Muscle layer of duodenum (tissue), 2 donors: ENCODE measurements at regions not wholly inside any gene's neighbourhood (a gene's known extent, or its start where the extent isn't known, plus 50 kb on each side); places are given as distances from the start of the nearest gene placed in this dataset.

Experiments
- H3K27ac ChIP-seq: one replicate; pipeline ENCODE4 v1.7.0; 2013; ENCODE audit warnings: mild to moderate bottlenecking, low read length
- H3K27me3 ChIP-seq: one replicate; pipeline ENCODE4 v1.7.0; 2013; ENCODE audit warnings: low read depth, mild to moderate bottlenecking, control low read depth, low read length
- H3K36me3 ChIP-seq, 2 donors: one replicate each; pipeline ENCODE4 v1.7.0; 2013; ENCODE audit warnings: low read length in 2 of 2, control low read depth in 1 of 2, mild to moderate bottlenecking in 1 of 2; ENCODE audit not compliant: insufficient read depth in 2 of 2, control insufficient read depth in 1 of 2
- H3K4me1 ChIP-seq, 2 donors: one replicate each; pipeline ENCODE4 v1.7.0; 2013; ENCODE audit warnings: low read length in 2 of 2, mild to moderate bottlenecking in 2 of 2, control low read depth in 1 of 2, moderate library complexity in 1 of 2; ENCODE audit not compliant: insufficient read depth in 2 of 2, control insufficient read depth in 1 of 2
- H3K4me3 ChIP-seq, 2 donors: one replicate each; pipeline ENCODE4 v1.7.0; 2013; ENCODE audit warnings: low read length in 2 of 2, low read depth in 1 of 2, mild to moderate bottlenecking in 1 of 2
- H3K9me3 ChIP-seq, 2 donors: one replicate each; pipeline ENCODE4 v1.7.0; 2013; ENCODE audit warnings: low read length in 2 of 2, control low read depth in 1 of 2, mild to moderate bottlenecking in 1 of 2; ENCODE audit not compliant: control insufficient read depth in 1 of 2
- donor health status: healthy.

DNA sequence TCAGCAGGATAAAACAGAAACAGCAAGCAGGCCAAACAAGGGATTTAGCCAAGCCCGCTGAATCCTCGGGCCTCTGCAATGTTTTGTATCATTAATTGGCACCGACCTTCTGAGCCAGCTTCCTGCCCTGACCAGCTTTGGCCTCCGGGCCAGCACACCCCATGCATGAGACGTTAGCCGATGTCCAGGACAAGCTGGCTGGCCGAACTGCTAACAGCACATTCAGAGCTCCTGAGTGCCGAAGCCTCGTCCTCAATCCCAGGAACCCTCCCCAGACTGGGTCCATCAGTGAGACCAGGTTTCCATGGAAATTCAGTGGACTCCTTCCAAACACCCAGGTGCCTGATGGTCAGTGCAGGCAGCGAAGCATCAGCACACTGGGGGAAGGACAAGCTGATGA, 134.3 kb upstream of the PFKP start:
- no peaks in the 10 kb centered on the region for H3K36me3 ChIP-seq
- no peaks in the 10 kb centered on the region for H3K9me3 ChIP-seq
- peaks cover 7% of the 10 kb centered on the region for H3K27me3 ChIP-seq
- H3K27ac ChIP-seq: no peak overlapping the region
- H3K4me1 ChIP-seq: no peaks in the 10 kb centered on the region
- H3K4me3 ChIP-seq: no peak overlapping the region

DNA sequence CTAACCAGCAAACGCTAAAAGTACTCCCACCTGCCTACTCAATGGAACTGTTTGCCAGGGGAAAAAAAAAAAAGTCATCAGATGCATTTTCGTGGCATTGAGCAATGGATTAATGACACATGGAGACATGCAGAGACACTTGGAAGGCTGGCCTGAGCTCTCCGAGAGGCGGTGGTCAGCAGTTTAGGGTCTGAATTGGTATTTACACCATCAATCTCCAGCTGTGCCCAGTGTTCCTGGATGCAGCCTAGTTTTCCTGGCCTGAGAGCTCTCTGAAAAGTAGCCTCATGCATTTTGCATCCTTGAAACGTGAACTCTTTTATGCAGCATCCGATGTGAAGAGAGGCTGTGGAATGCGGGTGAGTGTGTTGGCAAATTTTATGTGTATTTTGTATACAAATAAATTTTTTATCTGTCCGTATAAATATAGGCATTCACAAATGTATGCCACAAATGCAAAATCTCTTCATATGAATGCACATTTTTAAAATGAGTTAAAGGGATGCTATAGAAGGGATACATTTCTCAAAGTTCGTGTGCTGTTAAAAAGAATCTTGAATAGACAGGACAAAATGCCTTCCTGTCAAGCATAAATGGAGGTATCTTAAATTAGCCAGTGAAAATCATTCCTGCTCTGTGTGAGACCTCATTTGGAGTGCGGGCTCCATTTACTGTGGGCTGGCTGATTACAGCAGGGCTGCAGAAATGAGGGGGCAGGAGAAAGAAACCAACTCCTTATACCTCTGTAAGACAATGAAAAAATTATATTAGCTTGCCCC, 137.7 kb upstream of the PFKP start:
- Histone ChIP-seq H3K4me1 (no peaks in the 10 kb centered on the region), H3K27me3 (peaks cover 6% of the 10 kb centered on the region)

DNA sequence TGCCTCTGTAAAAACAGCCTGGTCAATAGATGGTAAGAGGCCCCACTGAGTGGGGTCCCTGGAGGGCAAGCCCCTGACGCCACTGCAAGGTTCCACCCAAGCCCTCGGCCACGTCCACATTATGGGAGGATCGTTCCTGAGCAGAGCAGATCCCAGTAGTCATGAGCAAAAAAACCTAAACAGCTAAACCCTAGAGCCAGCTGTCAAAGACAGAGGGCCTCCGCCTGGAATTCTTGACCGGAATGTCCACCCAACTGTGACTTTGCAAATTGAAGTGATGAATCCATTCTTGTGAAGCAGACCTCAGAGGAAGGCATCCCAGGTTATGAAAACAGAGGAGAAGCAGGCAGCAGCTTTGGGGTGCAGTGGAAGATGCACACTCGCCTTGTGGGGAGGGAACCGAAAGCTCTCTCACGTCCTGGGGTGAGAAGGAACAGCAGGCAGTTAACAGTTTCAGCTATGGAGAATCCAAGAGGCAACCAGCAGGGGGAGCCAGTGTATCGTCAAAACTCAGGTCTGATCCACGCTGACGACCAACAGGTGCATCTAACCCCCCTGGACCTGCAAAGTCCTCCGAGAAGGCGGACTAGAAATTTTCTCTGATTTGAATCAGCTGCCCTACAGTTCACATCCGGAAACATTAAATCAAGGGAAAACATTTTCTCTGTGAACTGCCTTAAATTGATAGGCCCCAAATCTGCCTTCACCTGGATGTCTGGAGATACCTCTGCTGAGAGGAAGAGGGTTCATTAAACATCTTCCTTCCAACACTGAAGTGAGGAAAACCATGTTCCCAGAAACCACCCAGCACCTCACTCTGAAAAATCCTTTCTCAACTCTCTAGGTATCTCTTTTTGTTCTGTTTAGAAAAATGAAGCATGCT, 139.1 kb upstream of the PFKP start:
- no peaks in the 10 kb centered on the region for H3K9me3 ChIP-seq
- H3K36me3 ChIP-seq: no peaks in the 10 kb centered on the region
- peaks cover 6% of the 10 kb centered on the region for H3K27me3 ChIP-seq
- H3K4me1 ChIP-seq: no peaks in the 10 kb centered on the region
- no peak overlapping the region for H3K27ac ChIP-seq
- H3K4me3 ChIP-seq: no peak overlapping the region

More for the DNA sequence above, 137.7 kb upstream of the PFKP start:
- H3K9me3 ChIP-seq: no peaks in the 10 kb centered on the region
- no peak overlapping the region for H3K4me3 ChIP-seq
- H3K27ac ChIP-seq: no peak overlapping the region
- H3K36me3 ChIP-seq: no peaks in the 10 kb centered on the region

DNA sequence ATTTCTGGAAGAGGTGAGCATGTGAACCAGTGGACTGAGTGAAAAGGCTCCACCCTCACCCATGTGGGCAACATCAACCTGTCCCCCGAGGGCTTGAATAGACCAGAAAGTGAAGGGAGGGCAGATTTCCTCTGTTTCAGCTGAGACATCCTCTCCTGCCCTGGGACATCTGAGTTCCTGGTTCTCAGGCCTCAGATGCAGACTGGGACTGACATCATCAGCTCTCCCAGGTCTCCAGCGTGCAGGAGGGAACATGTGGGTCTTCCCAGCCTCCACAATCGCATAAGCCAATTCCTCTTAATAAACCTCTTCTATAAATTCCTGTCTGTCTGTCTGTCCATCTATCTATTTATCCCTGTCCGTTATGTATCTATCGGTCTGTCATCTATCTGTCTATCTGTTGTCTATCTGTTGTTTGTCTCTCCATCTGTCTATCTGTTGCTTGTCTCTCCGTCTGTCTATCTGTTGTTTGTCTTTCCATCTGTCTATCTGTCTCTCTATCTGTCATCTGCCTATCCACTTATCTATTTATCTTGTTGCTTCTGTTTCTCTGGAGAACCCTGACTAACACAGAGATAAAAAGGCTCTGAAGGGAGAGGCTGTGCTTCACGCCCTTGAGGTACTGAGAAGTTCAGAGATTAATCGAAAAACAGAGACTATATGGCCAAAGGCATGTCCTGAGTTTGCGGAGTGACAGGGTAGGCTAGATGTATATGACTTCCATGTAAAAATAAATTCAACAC, 140.3 kb upstream of the PFKP start:
- no peaks in the 10 kb centered on the region for H3K36me3 ChIP-seq
- peaks cover 6% of the 10 kb centered on the region for H3K27me3 ChIP-seq
- H3K27ac ChIP-seq: no peak overlapping the region
- H3K4me3 ChIP-seq: no peak overlapping the region
- no peaks in the 10 kb centered on the region for H3K4me1 ChIP-seq
- no peaks in the 10 kb centered on the region for H3K9me3 ChIP-seq

DNA sequence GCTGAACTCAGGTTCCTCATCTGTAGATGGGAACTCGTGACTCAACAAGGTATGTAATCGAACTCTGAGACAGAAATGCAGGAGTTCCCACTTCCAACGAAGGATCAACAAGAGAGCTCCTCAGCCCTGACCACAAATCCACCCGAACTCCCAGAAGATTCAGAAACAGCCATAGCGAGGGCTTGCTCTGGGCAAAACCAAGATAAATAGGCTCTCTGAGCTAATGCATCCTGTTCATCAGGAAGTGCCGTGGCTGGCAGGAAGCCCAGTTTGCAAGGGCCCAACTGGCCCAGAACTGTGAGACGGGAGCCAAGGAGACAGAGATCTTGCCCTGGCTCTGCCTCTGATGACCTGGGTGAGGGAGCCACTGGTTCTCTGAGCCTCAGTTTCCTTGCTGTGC, 141.7 kb upstream of the PFKP start:
- Histone ChIP-seq H3K4me3 (no peak overlapping the region), H3K4me1 (peaks cover 0 to 3% of the 10 kb centered on the region in 2 donors), H3K36me3 (no peaks in the 10 kb centered on the region), H3K27me3 (peaks cover 6% of the 10 kb centered on the region), H3K9me3 (no peaks in the 10 kb centered on the region), H3K27ac (no peak overlapping the region)

DNA sequence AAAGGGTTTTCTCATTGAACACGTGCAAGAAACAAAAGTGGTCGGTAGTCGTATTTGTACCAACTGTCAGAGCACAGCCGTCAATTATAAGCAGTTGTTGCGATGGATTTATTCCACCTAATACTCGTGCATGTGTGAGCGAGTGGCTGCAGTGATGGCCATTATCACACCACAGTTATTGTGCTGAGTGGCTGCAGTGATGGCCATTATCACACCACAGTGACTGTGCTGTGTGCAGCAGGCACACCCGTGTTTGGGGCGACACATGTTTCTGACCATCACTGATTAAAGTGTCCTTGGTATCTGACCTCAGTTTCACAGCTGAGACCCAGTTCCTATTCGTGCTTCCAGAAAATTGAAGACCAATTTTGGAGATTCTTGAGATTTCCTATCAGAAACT, 142.9 kb upstream of the PFKP start:
- H3K4me1 ChIP-seq: peaks cover 0 to 5% of the 10 kb centered on the region in 2 donors
- H3K9me3 ChIP-seq: no peaks in the 10 kb centered on the region
- peaks cover 6% of the 10 kb centered on the region for H3K27me3 ChIP-seq
- no peaks in the 10 kb centered on the region for H3K36me3 ChIP-seq
- no peak overlapping the region for H3K27ac ChIP-seq
- no peak overlapping the region for H3K4me3 ChIP-seq

DNA sequence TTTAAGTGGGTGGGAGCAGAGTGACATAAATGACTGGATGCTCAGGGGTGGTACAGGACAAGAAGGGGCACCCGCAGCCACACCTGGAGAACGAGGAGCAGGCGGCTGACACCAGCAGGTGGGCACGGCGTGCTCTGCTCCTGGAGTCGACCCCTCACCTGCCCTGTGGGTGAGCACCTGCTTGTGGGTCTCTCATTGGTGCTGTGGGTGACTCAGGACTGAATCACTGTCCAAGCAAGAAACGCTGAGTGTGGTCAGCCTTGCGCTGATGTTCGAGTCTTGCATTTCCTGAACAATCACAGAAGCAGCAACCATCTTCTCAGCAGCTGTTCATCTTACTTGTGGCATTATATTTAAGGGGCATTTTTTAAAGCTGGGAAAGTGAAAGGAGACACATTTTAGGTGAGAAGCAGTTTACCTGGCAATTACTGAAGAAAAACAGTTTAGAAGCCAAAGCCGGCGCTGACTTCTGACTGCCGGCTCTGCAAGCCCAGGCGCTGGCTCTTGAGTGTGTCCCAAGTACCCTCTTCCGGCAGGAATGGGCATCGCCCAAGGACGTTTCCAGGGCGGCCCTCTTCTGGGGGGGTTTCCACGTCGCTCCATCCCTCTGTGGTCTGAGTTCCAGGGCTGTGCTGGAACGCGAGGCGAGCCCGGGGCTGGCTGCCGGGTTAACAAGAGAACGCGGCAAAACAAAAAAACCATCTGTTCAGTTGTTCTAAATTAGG, 145.2 kb upstream of the PFKP start:
- H3K4me3 ChIP-seq: no peak overlapping the region
- H3K27ac ChIP-seq: no peak overlapping the region
- H3K9me3 ChIP-seq: no peaks in the 10 kb centered on the region
- peaks cover 0 to 5% of the 10 kb centered on the region in 2 donors for H3K4me1 ChIP-seq
- no peaks in the 10 kb centered on the region for H3K36me3 ChIP-seq
- peaks cover 1% of the 10 kb centered on the region for H3K27me3 ChIP-seq

DNA sequence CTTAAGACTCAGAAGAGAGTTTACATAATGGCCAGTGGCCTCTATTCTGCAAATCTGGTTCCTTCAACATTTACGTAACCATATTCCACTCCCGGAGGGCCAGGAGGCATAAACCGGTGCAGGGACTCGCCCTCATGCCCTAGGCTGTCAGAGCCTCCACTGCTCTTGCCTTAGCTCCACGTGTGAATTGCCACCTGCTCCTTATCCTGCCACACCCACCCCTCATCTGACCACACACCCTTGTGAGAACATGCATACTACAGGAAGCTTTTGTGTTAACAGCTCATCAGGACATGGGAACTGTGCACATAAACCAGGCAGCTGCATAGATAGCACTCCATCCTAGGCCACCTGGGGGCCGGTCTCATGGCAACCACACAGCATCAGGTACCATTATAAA, 146.7 kb upstream of the PFKP start:
- Histone ChIP-seq H3K9me3 (no peaks in the 10 kb centered on the region), H3K4me1 (peaks cover 0 to 5% of the 10 kb centered on the region in 2 donors), H3K36me3 (no peaks in the 10 kb centered on the region)

DNA sequence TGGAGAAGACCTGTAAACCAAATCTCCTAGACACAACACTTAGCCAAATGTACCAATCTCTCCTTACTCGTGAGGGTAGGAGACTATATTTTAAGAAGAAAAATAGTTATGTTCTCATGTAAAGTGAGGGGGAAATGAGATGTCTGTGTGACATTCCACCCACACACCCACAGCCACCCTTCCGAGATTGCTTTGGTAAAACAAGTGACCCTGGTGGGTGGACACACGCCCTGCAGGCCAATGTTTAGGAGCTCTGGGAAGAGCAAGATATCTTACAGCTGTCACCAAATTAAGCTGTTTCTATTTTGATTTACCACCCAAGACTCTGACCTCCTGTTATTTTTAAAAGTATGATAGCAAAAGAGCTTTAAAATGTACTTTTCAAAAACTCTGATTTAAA, 147.2 kb upstream of the PFKP start:
- Histone ChIP-seq H3K27ac (no peak overlapping the region), H3K4me3 (no peak overlapping the region), H3K4me1 (peaks cover 0 to 5% of the 10 kb centered on the region in 2 donors), H3K27me3 (no peaks in the 10 kb centered on the region), H3K9me3 (no peaks in the 10 kb centered on the region), H3K36me3 (no peaks in the 10 kb centered on the region)

More for the DNA sequence above, 146.7 kb upstream of the PFKP start:
- H3K4me3 ChIP-seq: no peak overlapping the region
- H3K27me3 ChIP-seq: no peaks in the 10 kb centered on the region
- H3K27ac ChIP-seq: no peak overlapping the region

DNA sequence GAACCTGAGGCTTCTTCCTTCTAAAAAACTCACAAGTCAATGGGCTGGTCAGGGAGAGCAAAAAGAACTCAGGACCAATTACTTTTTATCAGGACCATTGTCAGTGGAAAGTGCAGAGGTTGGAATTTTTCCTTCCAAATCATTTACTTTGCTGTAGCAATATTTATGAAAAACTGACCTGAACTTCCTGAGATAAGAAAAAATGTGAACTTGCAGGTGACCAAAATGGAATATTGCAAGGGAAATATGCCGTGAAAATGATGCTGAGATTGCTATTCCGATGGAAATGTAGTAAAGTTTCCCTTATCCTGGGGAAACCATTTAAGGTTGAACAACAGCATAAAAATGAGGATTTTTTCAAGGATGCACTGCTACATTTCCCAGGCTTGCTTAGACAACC, 148.3 kb upstream of the PFKP start:
- H3K27ac ChIP-seq: no peak overlapping the region
- no peaks in the 10 kb centered on the region for H3K9me3 ChIP-seq
- H3K27me3 ChIP-seq: no peaks in the 10 kb centered on the region
- H3K4me1 ChIP-seq: peaks cover 0 to 5% of the 10 kb centered on the region in 2 donors
- no peaks in the 10 kb centered on the region for H3K36me3 ChIP-seq
- H3K4me3 ChIP-seq: no peak overlapping the region
